AML-193 (cell line): ENCODE measurements at regions not wholly inside any gene's neighbourhood (a gene's known extent, or its start where the extent isn't known, plus 50 kb on each side); places are given as distances from the start of the nearest gene placed in this dataset.
"Not testable (repeated sequence)": the region's sequence is repeated elsewhere in the genome, so short reads cannot be mapped to it uniquely, and the experiment has no call there.

ENCODE experiments used
- DNase-seq, 2 experiments: peaks; one replicate each; lab custom pipeline; 2025; lab: John Stamatoyannopoulos, UW

DNA sequence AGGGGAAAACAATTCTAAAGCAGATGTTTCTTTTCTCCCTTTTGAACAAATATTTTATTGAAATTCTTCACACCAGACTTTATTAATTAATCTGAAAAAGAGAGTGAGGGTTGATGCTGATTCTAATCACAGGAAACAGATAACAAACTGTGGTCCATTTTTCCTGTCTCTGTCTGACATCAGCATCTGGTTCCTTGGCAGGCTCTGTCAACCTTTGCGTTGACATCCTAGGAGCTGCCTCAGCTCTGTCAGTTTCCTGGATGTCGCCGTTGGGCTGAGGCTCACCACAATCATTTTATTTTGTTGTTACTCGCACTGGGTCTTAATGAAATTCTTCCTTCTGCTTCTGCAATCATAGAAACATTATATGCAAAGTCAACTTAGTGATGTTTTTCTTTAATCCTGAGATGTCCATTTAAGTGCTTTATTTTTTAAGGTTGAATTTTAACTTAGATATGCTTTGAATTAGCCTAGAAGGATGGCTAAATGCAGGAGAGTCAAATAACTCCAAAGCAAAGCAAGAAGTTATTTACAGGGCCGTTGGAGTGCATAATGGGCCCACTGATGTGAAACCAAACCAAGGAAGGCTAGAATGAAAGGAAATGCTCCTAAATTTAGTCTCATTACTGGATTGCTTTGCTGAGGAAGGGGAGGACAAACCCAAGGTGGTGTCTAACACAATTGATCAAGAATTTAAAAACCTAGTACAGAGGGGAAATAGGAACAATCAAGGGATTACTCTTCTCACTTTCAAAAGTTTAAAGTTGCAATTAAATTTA is 542.4 kb downstream of the FLRT2 start:
- DNase-seq = no peak

GRCh38 chr14:86066651-86067050 is 536.7 kb downstream of the FLRT2 start:
- DNase-seq = no peak

- no peak for DNase-seq
Observed at GRCh38 chr14:86065407-86065806, 535.5 kb downstream of the FLRT2 start.

- not testable (repeated sequence) for DNase-seq
Observed at GRCh38 chr14:86064595-86064994, 534.7 kb downstream of the FLRT2 start.

DNA sequence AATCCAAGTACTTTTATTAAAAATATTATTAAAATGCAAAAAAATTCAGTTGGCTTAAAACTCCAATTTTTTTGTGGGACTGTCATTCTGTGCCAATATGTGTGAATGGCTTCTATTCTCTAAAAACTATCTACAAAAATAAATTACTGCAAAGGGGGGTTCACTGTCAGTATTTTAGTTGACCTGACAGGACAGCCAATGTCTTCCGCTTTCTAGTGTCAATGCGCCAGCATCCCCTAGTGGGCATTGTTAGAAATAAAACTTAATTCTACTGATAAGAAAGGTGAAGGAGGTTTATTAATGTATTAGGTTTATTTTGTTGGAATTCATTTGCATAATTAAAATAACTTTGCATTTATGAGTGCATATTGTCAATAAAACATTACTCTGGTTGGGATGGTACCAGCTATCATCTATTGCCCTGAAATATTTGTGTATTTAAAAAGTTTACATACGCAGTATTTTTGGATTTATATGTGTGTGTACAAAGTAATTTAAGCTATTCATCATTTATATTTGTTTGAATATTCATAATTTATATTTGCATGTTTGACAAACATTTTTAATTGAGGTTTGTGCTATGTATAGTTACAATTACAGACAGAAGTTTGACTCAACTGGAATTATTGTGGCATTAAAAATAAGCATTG is 527.2 kb downstream of the FLRT2 start:
- peak; percentile 16 to 41 for DNase-seq

DNA sequence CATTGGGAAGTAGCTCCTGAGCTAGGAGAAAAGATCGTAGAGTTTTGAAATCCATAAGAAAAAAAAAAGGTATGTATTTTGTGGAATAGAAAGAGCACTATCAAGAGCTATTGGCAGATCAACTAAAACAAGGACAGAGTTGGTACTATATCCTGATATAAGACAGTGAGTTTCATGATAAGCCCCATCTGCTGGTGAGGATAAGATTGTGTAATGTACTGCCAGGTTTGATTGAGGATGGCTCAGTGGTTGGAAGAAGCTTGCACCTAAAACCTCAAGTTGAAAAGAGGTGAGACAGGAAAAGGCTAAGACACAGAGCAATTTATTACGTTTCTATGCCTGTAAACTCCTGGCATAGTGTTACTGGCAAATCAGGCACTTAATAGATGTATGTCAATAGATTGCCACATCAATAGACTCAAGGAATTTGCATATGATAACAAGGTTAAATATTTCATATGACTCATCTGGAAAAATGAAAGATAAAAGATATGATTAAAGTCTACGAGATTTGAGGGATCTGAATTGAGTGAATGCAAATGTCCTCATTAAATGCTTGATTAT is 525.6 kb downstream of the FLRT2 start:
- DNase-seq = peak; percentile 11 to 21

DNA sequence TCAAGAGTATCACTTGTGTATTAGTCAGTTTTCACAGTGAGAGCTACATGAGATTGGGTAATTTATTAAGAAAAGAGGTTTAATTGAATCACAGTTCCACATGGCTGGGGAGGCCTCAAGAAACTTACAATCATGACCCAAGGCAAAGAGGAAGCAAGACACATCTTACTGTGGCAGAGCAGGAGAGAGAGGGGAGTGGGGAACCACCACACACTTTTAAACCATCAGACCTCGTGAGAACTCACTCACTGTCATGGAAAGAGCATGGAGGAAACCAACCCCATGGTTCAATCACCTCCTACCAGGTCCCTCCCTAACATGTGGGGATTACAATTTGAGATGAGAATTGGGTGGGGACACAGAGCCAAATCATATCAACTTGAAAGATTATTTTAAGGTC is 522.9 kb downstream of the FLRT2 start:
- no peak for DNase-seq

DNA sequence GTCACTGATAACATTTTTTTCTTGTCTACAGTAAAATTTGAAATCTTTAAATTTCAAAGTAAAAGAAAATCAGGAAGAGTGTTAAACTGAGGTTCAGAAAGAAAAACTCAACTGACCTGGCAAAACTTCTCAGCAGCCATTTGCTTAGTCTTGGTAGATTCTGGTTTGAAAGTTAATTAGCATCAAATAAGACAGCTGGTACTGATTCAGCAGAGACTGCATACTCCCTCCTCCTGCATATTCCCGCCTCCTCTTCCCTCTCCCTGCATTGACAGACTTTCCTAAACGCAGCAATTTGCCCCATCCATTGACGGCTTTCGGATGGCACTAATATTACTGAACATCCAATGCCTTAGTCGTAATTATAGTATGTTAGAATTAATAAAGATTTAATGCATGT is 520.8 kb downstream of the FLRT2 start:
- DNase-seq = no peak

DNA sequence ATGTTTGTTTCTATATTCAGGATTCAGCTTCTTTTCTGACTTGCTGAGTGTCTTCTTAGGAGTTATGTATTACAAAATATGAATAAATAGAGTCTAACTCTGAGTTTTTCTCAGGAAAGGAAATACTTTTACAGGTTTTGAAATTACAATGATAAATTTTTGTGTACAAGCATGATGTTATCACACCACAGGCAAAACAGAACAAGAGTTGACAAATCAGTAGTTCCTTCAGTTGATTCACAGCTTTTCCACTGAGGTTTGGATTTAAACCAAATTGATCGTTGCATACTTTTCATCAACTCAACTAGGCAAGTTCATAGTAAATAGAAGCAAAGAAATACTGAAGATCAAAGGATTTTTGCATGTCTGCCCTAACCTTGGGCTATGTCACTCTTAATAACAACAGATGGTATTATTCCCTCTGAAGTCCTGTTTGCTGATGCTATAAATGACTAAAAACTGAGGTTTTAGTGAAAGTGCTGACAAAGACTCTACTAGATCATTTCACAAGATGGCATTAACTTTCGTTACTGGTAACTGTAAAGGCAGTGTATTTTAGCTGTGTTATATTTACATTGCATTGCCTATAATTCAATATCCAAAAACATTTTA is 520.2 kb downstream of the FLRT2 start:
- DNase-seq = no peak

DNA sequence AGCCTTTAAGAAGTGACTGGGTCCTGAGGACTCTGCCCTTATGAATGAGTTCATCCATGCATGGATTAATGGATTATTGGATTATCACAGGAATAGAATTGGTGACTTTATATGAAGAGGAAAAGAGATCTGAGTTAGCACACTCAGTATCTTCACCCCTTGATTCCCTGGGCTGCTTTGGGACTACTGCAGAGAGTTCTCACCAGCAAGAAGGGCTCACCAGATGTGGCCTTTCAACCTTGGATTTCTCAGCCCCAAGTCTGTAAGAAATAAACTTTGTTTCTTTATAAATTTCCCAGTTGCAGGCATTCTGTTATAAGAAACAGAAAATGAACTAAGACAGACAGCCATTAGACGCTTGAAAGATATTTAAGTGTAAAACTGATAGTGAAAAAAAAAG is 509.2 kb downstream of the FLRT2 start:
- no peak for DNase-seq

DNA sequence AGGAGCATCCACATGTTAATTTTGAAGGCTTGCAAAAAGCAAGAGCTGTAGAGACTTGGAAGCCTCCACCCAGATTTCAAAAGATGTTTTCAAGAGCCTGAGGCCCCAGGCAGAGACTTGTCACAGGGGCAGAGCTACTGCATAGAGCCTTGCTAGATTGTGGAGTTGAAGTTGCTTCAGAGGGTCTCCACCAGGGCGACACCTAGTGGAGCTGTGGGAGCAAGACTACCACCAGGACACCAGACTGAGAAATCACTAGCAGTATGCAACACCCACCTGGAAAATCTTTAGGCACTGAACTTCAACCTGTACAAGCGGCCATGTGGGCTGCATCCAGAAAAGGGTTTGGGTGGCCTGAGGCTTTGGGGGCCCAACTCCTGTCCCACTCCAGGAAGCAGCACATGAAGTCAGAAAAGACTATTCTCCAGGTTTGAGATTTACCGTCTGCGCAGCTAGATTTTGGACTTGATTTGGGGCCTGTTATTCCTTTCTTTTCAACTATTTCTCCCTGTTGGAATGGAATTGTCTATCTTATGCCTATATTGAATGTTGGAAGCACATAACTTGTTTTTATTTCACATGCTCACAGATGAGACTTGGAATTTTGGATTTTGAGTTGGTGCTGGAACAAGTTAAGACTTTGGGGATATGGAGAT is 508.6 kb downstream of the FLRT2 start:
- peak; percentile 38 to 48 for DNase-seq

DNA sequence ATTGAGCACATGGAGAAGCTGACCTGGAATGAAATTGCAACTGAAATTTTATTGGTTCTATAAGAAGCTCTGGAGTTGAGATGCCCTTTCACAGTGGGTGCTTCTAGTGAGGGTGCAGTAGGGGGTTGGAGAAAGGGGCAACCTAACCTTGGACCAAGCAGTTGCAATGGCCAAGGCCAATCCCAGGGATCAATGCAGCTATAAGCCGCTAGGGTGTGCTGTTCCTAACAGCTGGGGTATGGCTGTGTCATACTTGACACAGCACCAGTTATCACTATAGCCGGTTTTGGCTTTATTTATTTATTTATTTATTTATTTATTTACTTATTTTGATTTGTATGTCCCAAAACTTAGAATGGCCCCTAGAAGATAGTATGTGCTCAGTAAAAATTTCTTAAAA is 505.9 kb downstream of the FLRT2 start:
- peak; percentile 24 to 34 for DNase-seq

DNA sequence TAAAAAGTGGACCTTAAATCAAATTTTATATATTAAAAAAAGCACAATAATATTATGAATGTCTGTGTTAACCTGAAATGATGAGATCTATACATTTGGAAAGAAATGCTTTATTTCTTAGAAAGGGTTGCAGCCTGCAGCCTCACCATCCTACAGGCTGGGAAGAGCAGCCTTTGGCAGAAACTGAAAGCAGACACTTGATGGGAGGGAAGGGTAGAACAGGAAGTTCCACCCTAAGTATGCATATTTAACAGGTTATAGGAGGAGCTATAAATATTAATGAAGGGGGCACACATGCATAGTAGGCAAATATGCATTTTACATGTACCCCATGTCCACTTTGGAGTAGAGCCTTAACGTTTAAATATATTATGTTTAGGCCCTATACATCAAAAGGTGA is 498.0 kb downstream of the FLRT2 start:
- no peak for DNase-seq

DNA sequence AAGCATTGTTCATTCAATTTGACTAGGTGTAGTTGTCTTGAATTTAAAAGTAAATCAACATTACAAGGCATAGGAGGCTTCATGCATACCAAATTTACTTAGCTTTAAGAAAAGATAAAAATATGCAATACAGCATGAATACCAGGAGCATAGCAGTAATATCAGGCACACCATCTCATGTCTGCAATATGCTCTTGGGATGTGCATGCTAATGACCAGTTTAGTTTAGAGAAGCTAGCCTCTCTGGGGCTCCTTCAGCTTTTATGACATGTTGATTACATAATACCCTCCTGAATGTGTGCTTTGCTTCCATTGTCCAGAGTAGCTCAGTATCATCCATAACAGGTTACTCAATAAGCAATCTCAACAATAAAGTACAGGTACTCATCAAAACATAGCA is 497.2 kb downstream of the FLRT2 start:
- peak in 1 of 2 experiments; percentile 6 for DNase-seq

DNA sequence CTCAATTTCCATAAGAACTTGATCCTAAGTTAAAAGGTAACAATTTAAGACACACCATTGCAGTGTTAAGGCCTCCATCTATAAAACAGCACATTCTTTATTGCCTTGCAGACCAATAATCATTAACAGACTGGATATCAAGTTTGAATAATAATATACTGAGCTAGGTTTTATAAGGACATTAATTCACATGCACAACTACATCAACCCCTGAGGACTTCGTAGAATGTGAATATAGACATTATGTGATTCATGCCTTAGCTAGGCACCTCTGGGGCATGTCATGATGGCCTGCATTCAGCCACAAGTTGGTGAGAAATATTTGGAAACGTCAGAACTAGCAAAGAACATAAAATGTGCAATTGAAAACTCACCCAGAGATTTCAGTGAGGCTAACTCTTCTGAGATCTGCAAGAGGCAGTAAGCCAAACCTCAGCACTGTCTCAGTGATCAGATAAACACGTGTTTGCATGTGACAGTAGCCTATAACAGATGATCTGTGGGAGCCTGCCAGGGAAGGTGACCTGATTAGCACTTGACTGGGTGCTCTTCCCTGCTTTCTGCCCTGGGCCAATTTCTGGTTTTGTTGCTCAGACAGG is 492.2 kb downstream of the FLRT2 start:
- DNase-seq = no peak

DNA sequence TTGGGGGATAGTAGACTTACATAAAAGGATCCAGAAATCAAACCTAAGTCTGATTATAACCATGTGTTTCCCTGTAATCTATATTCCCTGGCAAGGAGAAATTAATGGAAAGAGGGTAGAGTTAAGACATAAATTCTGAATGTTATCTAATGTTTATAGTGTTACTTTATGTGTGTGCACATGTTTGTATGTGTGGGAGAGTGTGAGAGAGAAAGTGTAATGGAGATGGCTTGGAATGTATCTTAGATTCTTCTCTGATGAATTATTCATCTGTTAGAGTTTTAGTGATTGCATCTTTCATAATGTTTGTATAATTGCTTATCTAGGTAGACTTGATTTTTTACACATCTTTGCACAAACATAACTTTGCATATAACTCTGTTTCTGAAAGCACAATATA is 490.9 kb downstream of the FLRT2 start:
- no peak for DNase-seq

- no peak for DNase-seq
Observed at GRCh38 chr14:86015941-86016340, 486.0 kb downstream of the FLRT2 start.

GRCh38 chr14:86015511-86015910 is 485.6 kb downstream of the FLRT2 start:
- no peak for DNase-seq

DNA sequence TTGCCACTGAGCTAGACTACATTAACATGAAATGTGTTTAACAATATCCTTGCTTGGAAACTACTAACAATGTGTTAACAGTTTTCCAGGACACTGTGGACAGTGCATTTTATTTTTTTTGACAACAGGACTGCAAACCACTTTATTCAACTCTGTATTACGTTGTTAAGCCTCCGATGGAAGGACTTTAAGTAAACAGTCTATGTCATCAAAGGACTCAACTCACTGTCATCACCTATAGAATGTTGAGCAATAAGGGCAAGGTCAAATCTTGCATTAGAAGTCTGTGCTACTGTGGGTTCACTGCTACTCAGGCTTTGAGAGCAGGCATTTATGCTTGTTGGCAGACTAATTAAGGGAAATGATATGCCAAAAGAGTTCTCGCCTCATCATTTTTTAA is 483.7 kb downstream of the FLRT2 start:
- no peak for DNase-seq

- DNase-seq = no peak
Observed at GRCh38 chr14:86012461-86012860, 482.5 kb downstream of the FLRT2 start.

- no peak for DNase-seq
Observed at GRCh38 chr14:86003998-86004397, 474.1 kb downstream of the FLRT2 start.

DNA sequence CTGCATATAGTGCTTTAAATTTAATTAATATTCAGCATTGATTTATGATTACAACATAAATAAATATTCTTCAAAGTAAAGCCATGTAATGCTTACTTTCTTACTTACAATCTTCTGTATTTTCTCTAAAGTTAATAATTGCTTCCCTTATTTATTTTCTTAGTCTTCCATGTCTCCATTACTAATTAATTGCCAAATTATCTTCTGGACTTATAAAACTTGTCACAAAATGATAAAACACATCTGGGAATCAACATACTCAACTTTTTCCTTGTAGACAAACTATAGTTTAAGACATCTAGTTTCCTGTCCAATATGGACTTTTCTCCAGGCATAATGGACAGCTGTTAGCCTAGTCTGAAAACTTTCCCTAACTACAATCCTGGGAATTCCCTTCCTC is 466.6 kb downstream of the FLRT2 start:
- no peak for DNase-seq
